ENCODE measurements at regions not wholly inside any gene's neighbourhood (a gene's known extent, or its start where the extent isn't known, plus 50 kb on each side); places are given as distances from the start of the nearest gene placed in this dataset.

DNA sequence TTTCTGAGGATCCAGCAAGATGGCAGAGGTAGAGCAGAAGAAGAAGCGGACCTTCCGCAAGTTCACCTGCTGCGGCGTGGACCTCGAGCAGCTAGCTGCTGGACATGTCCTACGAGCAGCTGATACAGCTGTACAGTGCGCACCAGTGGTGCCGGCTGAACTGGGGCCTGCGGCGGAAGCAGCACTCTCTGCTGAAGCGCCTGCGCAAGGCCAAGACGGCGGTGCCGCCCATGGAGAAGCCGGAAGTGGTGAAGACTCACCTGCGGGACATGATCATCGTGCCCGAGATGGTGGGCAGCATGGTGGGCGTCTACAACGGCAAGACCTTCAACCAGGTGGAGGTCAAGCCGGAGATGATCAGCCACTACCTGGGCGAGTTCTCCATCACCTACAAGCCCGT, 125.8 kb downstream of the LRIG2 start:
- no peak for DNase-seq (ENCODE audit: insufficient read length, low spot score, missing footprints)
- no peaks in the 10 kb centered on the region for H3K27me3 ChIP-seq (ENCODE audit: insufficient read depth, low read length)
- H3K4me2 ChIP-seq (ENCODE audit: insufficient read depth, low read length) = no peak overlapping the region
- H3K36me3 ChIP-seq (ENCODE audit: insufficient read depth, low read length) = no peaks in the 10 kb centered on the region
- H4K20me1 ChIP-seq (ENCODE audit: insufficient read depth, low read length) = no peaks in the 10 kb centered on the region
- no peaks in the 10 kb centered on the region for H3K9me3 ChIP-seq (ENCODE audit: low read depth, low read length)
- no peak overlapping the region for H3K27ac ChIP-seq (ENCODE audit: low read depth, low read length)
- no peaks in the 10 kb centered on the region for H3K4me1 ChIP-seq (ENCODE audit: insufficient read depth, low read length)
- no peak overlapping the region for H2AFZ ChIP-seq (ENCODE audit: low read length)
- H3K4me3 ChIP-seq (ENCODE audit: insufficient read depth, low read length) = no peak overlapping the region
- H3K79me2 ChIP-seq (ENCODE audit: insufficient read depth, low read length) = no peaks in the 10 kb centered on the region
- TF ChIP-seq, protein P1, sequence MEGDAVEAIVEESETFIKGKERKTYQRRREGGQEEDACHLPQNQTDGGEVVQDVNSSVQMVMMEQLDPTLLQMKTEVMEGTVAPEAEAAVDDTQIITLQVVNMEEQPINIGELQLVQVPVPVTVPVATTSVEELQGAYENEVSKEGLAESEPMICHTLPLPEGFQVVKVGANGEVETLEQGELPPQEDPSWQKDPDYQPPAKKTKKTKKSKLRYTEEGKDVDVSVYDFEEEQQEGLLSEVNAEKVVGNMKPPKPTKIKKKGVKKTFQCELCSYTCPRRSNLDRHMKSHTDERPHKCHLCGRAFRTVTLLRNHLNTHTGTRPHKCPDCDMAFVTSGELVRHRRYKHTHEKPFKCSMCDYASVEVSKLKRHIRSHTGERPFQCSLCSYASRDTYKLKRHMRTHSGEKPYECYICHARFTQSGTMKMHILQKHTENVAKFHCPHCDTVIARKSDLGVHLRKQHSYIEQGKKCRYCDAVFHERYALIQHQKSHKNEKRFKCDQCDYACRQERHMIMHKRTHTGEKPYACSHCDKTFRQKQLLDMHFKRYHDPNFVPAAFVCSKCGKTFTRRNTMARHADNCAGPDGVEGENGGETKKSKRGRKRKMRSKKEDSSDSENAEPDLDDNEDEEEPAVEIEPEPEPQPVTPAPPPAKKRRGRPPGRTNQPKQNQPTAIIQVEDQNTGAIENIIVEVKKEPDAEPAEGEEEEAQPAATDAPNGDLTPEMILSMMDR (IDR thresholded peaks at IDR 0.05; ENCODE audit: extremely low read depth, low read depth, low read length) = no peak

DNA sequence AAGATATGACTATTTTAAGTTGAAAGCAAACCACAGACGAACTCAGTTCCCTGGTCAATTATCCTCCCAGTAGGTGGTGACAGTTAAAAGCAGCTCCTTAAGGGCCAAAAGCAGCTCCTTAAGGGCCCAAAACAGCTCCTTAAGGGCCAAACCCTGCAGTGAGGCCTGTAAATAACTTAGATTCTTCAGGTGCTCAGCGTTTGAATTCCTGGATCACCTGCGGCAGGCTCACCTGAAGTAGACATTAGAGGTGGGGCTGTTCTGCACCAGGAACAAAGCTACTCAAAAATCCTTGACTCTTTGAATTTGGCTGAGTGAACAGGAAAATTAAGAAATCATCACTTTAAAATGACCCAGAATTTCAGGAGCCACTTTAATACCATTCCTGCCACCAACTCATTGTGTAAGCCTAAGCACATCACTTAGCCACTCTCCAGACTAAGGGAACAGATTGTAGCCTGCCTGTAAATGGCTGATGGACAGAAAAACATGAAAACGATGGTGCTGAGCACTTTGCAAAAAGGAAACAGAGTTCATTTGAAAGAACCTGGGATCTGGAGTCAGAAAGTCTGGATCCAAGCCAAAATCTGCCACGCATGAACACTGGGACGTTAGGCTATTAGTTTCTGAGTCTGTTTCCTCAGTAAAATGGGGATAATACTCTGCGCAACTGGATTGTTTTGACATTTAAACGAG, 126.9 kb downstream of the LRIG2 start:
- Histone ChIP-seq H3K9me3 (ENCODE audit: low read depth, low read length) (no peaks in the 10 kb centered on the region), H4K20me1 (ENCODE audit: insufficient read depth, low read length) (no peaks in the 10 kb centered on the region), H3K36me3 (ENCODE audit: insufficient read depth, low read length) (no peaks in the 10 kb centered on the region), H3K4me2 (ENCODE audit: insufficient read depth, low read length) (no peak overlapping the region), H3K27ac (ENCODE audit: low read depth, low read length) (no peak overlapping the region), H2AFZ (ENCODE audit: low read length) (no peak overlapping the region), H3K4me3 (ENCODE audit: insufficient read depth, low read length) (no peak overlapping the region), H3K4me1 (ENCODE audit: insufficient read depth, low read length) (no peaks in the 10 kb centered on the region), H3K79me2 (ENCODE audit: insufficient read depth, low read length) (no peaks in the 10 kb centered on the region), H3K27me3 (ENCODE audit: insufficient read depth, low read length) (no peaks in the 10 kb centered on the region)
- TF ChIP-seq, protein P1 (IDR thresholded peaks at IDR 0.05; ENCODE audit: extremely low read depth, low read depth, low read length) = no peak
- no peak for DNase-seq (ENCODE audit: insufficient read length, low spot score, missing footprints)

DNA sequence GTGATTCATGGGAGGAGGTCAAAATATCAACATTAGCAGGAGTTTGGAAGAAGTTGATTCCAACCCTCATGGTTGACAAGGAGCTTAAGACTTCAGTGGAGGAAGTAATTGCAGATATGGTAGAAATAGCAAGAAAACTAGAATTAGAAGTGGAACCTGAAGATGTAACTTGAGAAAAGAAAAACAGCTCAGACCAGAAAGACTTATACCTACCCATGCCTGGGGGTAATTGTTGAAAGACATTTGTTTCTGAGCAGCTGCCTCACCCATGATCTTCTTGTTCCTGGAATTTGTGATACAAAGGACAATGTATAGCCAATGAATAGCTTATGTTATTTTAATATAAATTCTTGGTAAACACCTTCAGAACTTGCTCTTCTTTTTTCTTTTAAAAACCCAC, 128.6 kb downstream of the LRIG2 start:
- Histone ChIP-seq H3K36me3 (ENCODE audit: insufficient read depth, low read length) (no peaks in the 10 kb centered on the region), H3K79me2 (ENCODE audit: insufficient read depth, low read length) (no peaks in the 10 kb centered on the region), H3K4me2 (ENCODE audit: insufficient read depth, low read length) (no peak overlapping the region), H2AFZ (ENCODE audit: low read length) (no peak overlapping the region), H3K9me3 (ENCODE audit: low read depth, low read length) (no peaks in the 10 kb centered on the region), H3K27ac (ENCODE audit: low read depth, low read length) (no peak overlapping the region), H3K27me3 (ENCODE audit: insufficient read depth, low read length) (no peaks in the 10 kb centered on the region), H3K4me3 (ENCODE audit: insufficient read depth, low read length) (no peak overlapping the region), H3K4me1 (ENCODE audit: insufficient read depth, low read length) (no peaks in the 10 kb centered on the region), H4K20me1 (ENCODE audit: insufficient read depth, low read length) (no peaks in the 10 kb centered on the region)
- TF ChIP-seq, protein P1 (IDR thresholded peaks at IDR 0.05; ENCODE audit: extremely low read depth, low read depth, low read length) = no peak
- DNase-seq (ENCODE audit: insufficient read length, low spot score, missing footprints) = no peak

DNA sequence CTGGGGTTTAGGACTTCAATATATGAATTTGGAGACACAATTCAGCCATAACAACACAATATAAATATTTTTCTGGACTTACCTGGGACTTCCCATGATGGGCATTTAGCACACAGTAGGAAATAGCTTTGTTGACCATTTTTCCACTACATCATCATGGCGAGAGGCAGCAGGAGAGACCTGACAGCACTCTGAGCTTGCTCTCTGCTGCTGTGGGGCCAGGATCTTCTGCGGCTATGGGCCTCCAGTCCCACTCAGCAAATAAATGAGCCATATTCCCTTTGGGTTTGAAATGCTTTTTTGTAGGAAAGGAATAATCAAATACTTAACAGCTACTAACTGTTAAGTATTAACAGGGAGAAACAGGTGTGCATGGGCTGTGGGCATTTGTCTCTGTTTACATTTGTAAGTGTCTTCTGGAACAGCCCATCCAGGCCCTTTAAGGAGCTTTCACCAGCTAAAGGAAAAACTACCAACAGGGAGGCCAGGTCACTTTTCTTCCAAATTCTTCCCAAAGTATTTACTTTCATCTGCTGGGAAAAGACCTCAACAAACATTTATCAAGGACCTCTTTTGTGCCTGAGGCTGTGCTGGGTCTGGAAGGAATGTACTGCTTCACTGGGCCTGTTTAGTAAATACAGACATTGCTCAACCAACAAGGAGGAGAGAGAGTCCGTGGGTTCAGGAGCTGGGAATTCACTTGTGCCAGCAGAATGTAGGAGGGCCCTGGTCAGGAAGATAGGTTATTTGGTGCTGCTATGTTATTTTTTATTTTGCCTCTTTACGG, 133.2 kb downstream of the LRIG2 start:
- TF ChIP-seq, protein P1 (IDR thresholded peaks at IDR 0.05; ENCODE audit: extremely low read depth, low read depth, low read length) = no peak
- no peak overlapping the region for H2AFZ ChIP-seq (ENCODE audit: low read length)
- H3K4me2 ChIP-seq (ENCODE audit: insufficient read depth, low read length) = no peak overlapping the region
- H3K27ac ChIP-seq (ENCODE audit: low read depth, low read length) = no peak overlapping the region
- H3K9me3 ChIP-seq (ENCODE audit: low read depth, low read length) = no peaks in the 10 kb centered on the region
- no peaks in the 10 kb centered on the region for H4K20me1 ChIP-seq (ENCODE audit: insufficient read depth, low read length)
- H3K4me3 ChIP-seq (ENCODE audit: insufficient read depth, low read length) = no peak overlapping the region
- H3K36me3 ChIP-seq (ENCODE audit: insufficient read depth, low read length) = no peaks in the 10 kb centered on the region
- DNase-seq (ENCODE audit: insufficient read length, low spot score, missing footprints) = no peak
- H3K4me1 ChIP-seq (ENCODE audit: insufficient read depth, low read length) = no peaks in the 10 kb centered on the region
- no peaks in the 10 kb centered on the region for H3K79me2 ChIP-seq (ENCODE audit: insufficient read depth, low read length)
- peaks cover 11% of the 10 kb centered on the region for H3K27me3 ChIP-seq (ENCODE audit: insufficient read depth, low read length)

Data from osteoblast (primary cell).